A549 (cell line): ENCODE measurements at regions not wholly inside any gene's neighbourhood (a gene's known extent, or its start where the extent isn't known, plus 50 kb on each side); places are given as distances from the start of the nearest gene placed in this dataset.
"Not testable (repeated sequence)": the region's sequence is repeated elsewhere in the genome, so short reads cannot be mapped to it uniquely, and the experiment has no call there.

Experiments used
- CHD4 ChIP-seq: fragments of 200-600 bp; sonication (generic); IDR thresholded peaks from 2 replicates; pipeline ENCODE4 v1.6.1; 2016; ENCODE audit warnings: antibody characterized with exemption, mild to moderate bottlenecking, borderline replicate concordance
- CTCF ChIP-seq: fragments of >200 bp; sonication (Bioruptor Twin); formaldehyde crosslinking; IDR thresholded peaks from 3 replicates; pipeline ENCODE4 v1.5.1; 2016
- EHF ChIP-seq: fragments of 250-450 bp; sonication (Bioruptor Pico); IDR thresholded peaks from 2 replicates; pipeline ENCODE4 v1.5.0; 2020; ENCODE audit warnings: mild to moderate bottlenecking
- EP300 ChIP-seq, 2 experiments: fragments of >200 bp; sonication (Bioruptor Twin); formaldehyde crosslinking; IDR thresholded peaks; 2 replicates in 1 of 2; 3 replicates in 1 of 2; pipeline ENCODE4 v1.6.1; 2016 to 2017
- ESRRA ChIP-seq: fragments of 150-350 bp; IDR thresholded peaks from 2 replicates; pipeline ENCODE4 v1.6.1; 2014; ENCODE audit warnings: mild to moderate bottlenecking, low read length, borderline replicate concordance
- HDAC2 ChIP-seq: fragments of 200-600 bp; sonication (generic); IDR thresholded peaks from 2 replicates; pipeline ENCODE4 v1.6.1; 2016
- HMGXB4 ChIP-seq: fragments of 250-450 bp; sonication (Bioruptor Pico); IDR thresholded peaks from 2 replicates; pipeline ENCODE4 v1.5.0; 2021; ENCODE audit warnings: mild to moderate bottlenecking, moderate library complexity, borderline replicate concordance
- KDM5A ChIP-seq: fragments of 200-600 bp; sonication (generic); IDR thresholded peaks from 2 replicates; pipeline ENCODE4 v1.6.1; 2016; ENCODE audit warnings: antibody characterized with exemption, mild to moderate bottlenecking
- MYC ChIP-seq: IDR thresholded peaks from 2 replicates; pipeline ENCODE4 v1.6.1; 2012; ENCODE audit warnings: mild to moderate bottlenecking, inconsistent platforms, low read length, improper control_type of control experiment, borderline replicate concordance
- POLR2A ChIP-seq: IDR thresholded peaks from 2 replicates; pipeline ENCODE4 v1.6.1; 2012; ENCODE audit warnings: mild to moderate bottlenecking, low read length
- RNF2 ChIP-seq: fragments of 200-600 bp; sonication (generic); IDR thresholded peaks from 2 replicates; pipeline ENCODE4 v1.6.1; 2016; ENCODE audit warnings: low read depth, mild to moderate bottlenecking, antibody characterized with exemption, moderate library complexity, borderline replicate concordance
- ZC3H11A ChIP-seq: fragments of 450-650 bp; IDR thresholded peaks from 2 replicates; pipeline ENCODE4 v1.6.1; 2014; ENCODE audit warnings: antibody characterized with exemption, mild to moderate bottlenecking
- ZFP36 ChIP-seq: fragments of 450-650 bp; IDR thresholded peaks from 2 replicates; pipeline ENCODE4 v1.6.1; 2014; ENCODE audit warnings: borderline replicate concordance; ENCODE audit not compliant: partially characterized antibody
- ZSCAN20 ChIP-seq: fragments of 250-450 bp; sonication (Bioruptor Pico); IDR thresholded peaks from 2 replicates; pipeline ENCODE4 v1.8.0; 2022; ENCODE audit warnings: mild to moderate bottlenecking, moderate library complexity

DNA sequence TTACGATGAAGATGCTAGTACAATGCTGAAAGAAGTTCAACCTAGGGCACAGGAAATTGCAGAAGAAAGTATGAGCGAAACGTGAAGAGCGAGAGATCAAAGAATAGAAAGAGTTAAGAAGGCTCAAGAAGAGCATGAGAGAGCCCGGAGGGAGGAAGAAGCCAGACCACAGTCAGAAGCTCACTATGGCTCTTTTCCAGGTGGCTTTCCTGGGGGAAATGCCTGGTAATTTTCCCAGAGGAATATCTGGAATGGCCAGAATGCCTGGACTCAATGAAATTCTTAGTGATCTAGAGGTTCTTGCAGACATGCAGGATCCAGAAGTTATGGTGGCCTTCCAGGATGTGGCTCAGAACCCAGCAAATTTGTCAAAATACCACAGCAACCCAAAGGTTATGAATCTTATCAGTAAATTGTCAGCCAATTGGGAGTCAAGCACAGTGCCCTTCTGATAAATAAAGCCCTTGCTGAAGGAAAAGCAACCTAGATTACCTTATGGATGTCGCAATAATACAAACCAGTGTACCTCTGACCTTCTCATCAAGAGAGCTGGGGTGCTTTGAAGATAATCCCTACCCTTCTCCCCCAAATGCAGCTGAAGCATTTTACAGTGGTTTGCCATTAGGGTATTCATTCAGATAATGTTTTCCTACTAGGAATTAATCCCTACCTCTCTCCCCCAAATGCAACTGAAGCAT, 78.0 kb upstream of the ADGRL2 start:
- not testable (repeated sequence) for TF ChIP-seq RNF2; POLR2A; CTCF; MYC; ESRRA; HMGXB4 (CRISPR knock-in tag); KDM5A; CHD4; EP300 (IDR thresholded peaks at IDR 0.05); ZFP36; HDAC2; EHF (CRISPR knock-in tag); ZSCAN20 (CRISPR knock-in tag); ZC3H11A
